Left lung (tissue), 4 donors: ENCODE measurements at regions not wholly inside any gene's neighbourhood (a gene's known extent, or its start where the extent isn't known, plus 50 kb on each side); places are given as distances from the start of the nearest gene placed in this dataset.
A peak's percentile ranks its signal among the peaks of the same experiment; 100 is the strongest.

Experiments used
- ATAC-seq: fragments of 200-7000 bp; cut with Tn5 transposase; one replicate; pipeline ENCODE4 v1.9.1; 2020; ENCODE audit warnings: moderate library complexity
- DNase-seq, 4 donors: peaks; one replicate each; pipeline ENCODE4 v3.0.0-alpha.2; 2013 to 2020
- H3K27ac ChIP-seq, 2 donors: fragments of 200-600 bp; sonication (generic) in 1 of 2; one replicate each; pipeline versions ENCODE4 v1.5.0 to v1.8.0; 2020 to 2021
- H3K27me3 ChIP-seq, 2 donors: fragments of 200-600 bp; sonication (generic) in 1 of 2; one replicate each; pipeline versions ENCODE4 v1.5.0 to v1.8.0; 2020 to 2021
- H3K36me3 ChIP-seq, 2 donors: fragments of 200-600 bp; sonication (generic) in 1 of 2; one replicate each; pipeline versions ENCODE4 v1.5.0 to v1.8.0; 2020 to 2021
- H3K4me1 ChIP-seq, 2 donors: fragments of 200-600 bp; one replicate each; pipeline ENCODE4 v1.8.0; 2021
- H3K4me3 ChIP-seq, 2 donors: fragments of 200-600 bp; sonication (generic) in 1 of 2; one replicate each; pipeline versions ENCODE4 v1.5.0 to v1.8.0; 2020 to 2021; ENCODE audit warnings: mild to moderate bottlenecking in 1 of 2
- H3K9me3 ChIP-seq, 2 donors: fragments of 200-600 bp; sonication (generic) in 1 of 2; one replicate each; pipeline versions ENCODE4 v1.5.0 to v1.8.0; 2020 to 2021
- CTCF ChIP-seq, 2 donors: fragments of 200-600 bp; sonication (generic) in 1 of 2; IDR thresholded peaks; one replicate each; pipeline versions ENCODE4 v1.5.0 to v1.8.0; 2021; ENCODE audit warnings: antibody characterized with exemption in 2 of 2
- intact Hi-C, 2 donors: fragments of 100-400 bp; cut with DNase I; formaldehyde crosslinking; loops; one replicate each; pipeline versions ENCODE4 v1.11.2 to v1.14.2; 2022
- donor health status: DM: no; HTN: yes; CAD: no.
- donor health status: DM: no; HTN: no; CAD: no.

- H3K9me3 ChIP-seq = no peaks in the 10 kb centered on the region
- TF ChIP-seq CTCF (IDR thresholded peaks at IDR 0.05) = no peak
- peak in 2 of 4 donors; percentile 73 to 81 for DNase-seq
- H3K4me3 ChIP-seq = no peak overlapping the region
- no peaks in the 10 kb centered on the region for H3K36me3 ChIP-seq
- H3K27ac ChIP-seq = no peak overlapping the region
- no peaks in the 10 kb centered on the region for H3K27me3 ChIP-seq
- ATAC-seq = no peak
- H3K4me1 ChIP-seq = no peaks in the 10 kb centered on the region
- intact Hi-C loops = no loop called here
Observed at GRCh38 chr6:147983581-147984366, 358.9 kb upstream of the SASH1 start.

- no peak overlapping the region for H3K27ac ChIP-seq
- DNase-seq = peak in 2 of 4 donors; percentile 88 to 91
- H3K4me3 ChIP-seq = no peak overlapping the region
- no peaks in the 10 kb centered on the region for H3K9me3 ChIP-seq
- no peak for TF ChIP-seq CTCF (IDR thresholded peaks at IDR 0.05)
- intact Hi-C loops = no loop called here
- H3K36me3 ChIP-seq = no peaks in the 10 kb centered on the region
- ATAC-seq = no peak
- H3K4me1 ChIP-seq = no peaks in the 10 kb centered on the region
- no peaks in the 10 kb centered on the region for H3K27me3 ChIP-seq
Observed at GRCh38 chr6:147986846-147987245, 355.8 kb upstream of the SASH1 start.

- intact Hi-C loops = no loop called here
- no peak overlapping the region for H3K4me3 ChIP-seq
- DNase-seq (no peak), ATAC-seq (no peak)
- no peaks in the 10 kb centered on the region for H3K36me3 ChIP-seq
- peaks cover 0 to 2% of the 10 kb centered on the region in 2 donors for H3K9me3 ChIP-seq
- no peaks in the 10 kb centered on the region for H3K27me3 ChIP-seq
- no peaks in the 10 kb centered on the region for H3K4me1 ChIP-seq
- TF ChIP-seq CTCF (IDR thresholded peaks at IDR 0.05) = no peak
- H3K27ac ChIP-seq = no peak overlapping the region
Observed at GRCh38 chr6:147990159-147990558, 352.5 kb upstream of the SASH1 start.

GRCh38 chr6:147991961-147992360, 350.7 kb upstream of the SASH1 start:
- H3K9me3 ChIP-seq = peaks cover 0 to 5% of the 10 kb centered on the region in 2 donors
- TF ChIP-seq CTCF (IDR thresholded peaks at IDR 0.05) = no peak
- H3K27me3 ChIP-seq = no peaks in the 10 kb centered on the region
- no peak for ATAC-seq
- H3K36me3 ChIP-seq = no peaks in the 10 kb centered on the region
- H3K4me1 ChIP-seq = no peaks in the 10 kb centered on the region
- H3K27ac ChIP-seq = no peak overlapping the region
- H3K4me3 ChIP-seq = no peak overlapping the region
- intact Hi-C loops = no loop called here
- no peak for DNase-seq

GRCh38 chr6:147999001-147999540, 343.6 kb upstream of the SASH1 start:
- H3K36me3 ChIP-seq = no peaks in the 10 kb centered on the region
- H3K4me1 ChIP-seq = no peaks in the 10 kb centered on the region
- intact Hi-C loops = no loop called here
- DNase-seq (no peak), ATAC-seq (no peak)
- no peak overlapping the region for H3K27ac ChIP-seq
- no peak for TF ChIP-seq CTCF (IDR thresholded peaks at IDR 0.05)
- peaks cover 0 to 11% of the 10 kb centered on the region in 2 donors for H3K9me3 ChIP-seq
- no peak overlapping the region for H3K4me3 ChIP-seq
- H3K27me3 ChIP-seq = no peaks in the 10 kb centered on the region
